ENCODE measurements at regions not wholly inside any gene's neighbourhood (a gene's known extent, or its start where the extent isn't known, plus 50 kb on each side); places are given as distances from the start of the nearest gene placed in this dataset.

DNA sequence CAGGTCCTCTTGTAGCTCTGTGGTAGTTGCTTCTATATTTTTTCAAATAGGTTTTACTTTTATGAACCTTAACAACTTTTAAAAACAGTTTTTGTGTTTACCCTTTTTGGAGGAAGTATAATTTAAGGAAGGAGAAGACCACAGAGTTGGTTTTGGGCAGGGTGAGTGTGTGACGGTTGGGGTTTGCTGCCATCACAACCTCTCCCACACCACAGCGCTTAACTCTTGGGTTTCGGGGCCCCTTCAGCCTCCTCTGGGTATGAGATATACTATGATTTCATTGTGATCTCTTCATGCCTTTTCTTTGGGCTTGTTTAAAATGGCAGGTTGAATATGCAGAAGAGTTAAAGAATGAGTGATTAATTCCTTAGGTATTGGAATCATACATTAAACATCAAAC is 228.7 kb upstream of the CRY1 start:
- no peak for DNase-seq

DNA sequence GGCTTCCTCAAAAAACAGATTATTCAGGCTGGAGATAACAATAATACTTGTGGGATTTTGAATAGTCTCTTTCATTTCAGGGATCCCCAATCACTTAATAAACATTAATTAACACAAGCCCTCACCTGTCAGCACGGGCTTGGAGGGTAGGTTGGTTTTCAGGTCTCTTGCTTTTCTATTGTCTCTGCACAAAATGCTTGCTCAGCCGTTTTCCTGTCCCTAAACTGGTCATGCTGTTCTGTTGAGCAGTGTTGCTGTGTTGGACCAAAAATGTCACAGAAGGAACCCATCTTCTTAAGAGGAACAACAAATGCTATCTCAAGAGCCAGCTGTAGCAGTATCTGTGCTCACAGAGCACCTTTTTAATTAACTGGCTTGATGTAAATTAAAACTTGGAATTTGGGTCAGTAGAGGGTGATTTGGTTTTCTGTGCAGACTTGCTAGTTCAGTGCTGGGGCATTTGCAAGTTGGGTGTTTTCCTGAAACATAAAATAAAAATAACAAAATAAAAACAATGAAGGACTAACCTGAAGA is 231.8 kb upstream of the CRY1 start:
- no peak for DNase-seq

DNA sequence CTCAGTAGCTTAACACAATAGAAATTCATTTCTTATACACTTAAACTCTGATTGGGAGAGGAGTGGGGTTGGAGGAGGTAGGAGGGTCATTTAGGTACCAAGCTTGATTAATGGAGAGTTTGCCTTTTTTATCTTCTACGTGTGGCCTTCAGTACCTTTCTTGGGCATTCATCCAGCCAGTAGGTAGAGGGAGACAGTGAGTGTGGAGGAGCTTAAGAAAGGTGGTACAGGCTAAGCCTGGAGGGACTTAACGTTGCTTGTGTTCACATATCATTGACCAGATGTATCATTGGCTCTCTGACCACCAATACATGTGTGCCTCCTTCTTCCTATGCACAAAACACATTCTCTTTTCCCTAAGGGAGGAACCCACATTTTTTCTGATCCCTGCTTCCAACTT is 232.9 kb upstream of the CRY1 start:
- no peak for DNase-seq

- DNase-seq, result no peak
Observed at GRCh38 chr12:107327651-107328182, 234.4 kb upstream of the CRY1 start.

DNA sequence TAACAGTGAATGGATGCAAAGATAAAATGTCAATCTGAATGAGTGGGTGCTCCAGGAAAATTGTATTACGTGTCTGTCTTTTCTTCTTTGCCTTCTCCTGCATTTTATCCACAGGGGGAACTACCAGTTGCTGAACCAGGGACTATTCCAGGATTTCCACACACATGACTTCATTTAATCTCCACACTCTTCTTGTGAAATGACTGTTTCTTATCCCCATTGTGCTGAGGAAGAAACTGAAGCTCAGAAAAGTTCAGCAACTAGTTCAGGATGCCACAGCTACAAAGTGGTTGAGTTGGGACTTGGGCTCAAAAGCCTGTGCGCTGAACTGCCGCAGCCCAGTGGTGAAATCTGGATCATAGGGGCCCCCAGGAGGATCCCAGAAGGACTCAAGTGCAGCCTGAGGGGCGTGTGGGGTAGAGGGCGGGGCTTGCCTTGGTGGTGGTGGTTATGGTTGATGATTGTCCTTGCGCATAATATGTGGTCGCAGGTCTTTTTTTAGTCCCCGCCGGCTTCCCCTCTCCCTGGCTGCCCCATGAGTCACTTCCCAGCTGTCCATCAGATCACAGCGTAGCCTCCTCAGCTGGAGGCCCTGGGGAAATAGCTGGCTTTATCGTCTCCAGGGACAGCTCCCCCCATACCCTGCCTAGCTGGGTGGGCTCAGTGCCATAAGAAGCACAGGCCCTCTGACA is 235.2 kb upstream of the CRY1 start:
- DNase-seq, result no peak

DNA sequence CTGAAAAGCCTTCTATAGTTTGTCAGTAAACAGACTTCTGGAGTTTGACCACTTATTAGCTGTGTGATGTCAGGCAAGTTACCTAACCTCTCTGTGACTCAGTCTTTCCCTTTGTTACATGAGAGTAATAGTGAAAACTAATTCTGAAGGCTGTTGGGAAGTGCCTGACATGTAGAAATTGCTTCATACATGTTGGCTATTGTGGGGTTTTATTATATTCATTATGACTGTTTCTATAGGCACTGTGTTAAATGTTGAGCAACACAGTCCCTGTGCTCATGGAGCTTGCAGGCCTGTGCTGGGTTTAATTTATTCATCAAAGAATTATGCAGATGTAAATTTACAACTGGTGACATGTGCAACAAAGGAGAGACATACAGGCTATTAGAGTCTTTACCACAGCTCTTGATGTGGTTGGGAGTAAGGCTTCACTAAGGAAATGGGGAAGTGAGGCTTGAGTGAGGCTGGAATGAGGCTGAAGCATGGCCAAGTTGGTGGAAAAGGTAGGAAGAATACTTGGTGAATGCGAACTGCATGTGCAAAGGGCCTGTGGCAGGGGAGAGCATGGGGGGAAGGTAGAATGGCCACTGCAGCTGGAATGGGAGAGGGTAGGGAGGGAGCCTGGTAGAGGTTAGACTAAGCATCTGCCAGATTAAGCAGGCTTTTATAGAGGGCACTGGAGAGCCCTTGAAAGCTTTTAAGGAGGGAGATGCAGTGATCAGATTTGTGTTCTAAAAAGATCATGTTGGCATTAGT is 236.4 kb upstream of the CRY1 start:
- no peak for DNase-seq

GRCh38 chr12:107330831-107331431 is 237.6 kb upstream of the CRY1 start:
- no peak for DNase-seq

DNA sequence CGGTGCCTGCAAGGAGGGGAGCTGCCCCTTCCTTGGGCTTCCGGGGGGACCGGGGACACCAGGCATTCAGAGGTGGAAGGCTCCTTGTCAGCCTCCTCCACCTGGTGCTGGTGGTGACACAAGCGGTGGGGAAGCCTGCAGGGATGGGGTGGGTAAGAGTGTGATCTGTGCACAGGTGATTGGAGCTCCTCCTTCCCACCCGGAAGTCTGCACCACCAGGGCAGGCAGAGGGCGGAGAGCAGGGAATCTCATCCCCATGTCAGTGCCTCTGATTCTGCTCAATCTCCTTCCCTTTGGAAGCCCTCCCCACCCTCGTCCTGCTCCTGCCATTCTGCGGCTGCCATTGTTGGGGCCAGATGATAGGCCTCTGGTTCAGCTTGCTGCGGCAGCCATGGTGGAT is 238.1 kb upstream of the CRY1 start:
- no peak for DNase-seq

DNA sequence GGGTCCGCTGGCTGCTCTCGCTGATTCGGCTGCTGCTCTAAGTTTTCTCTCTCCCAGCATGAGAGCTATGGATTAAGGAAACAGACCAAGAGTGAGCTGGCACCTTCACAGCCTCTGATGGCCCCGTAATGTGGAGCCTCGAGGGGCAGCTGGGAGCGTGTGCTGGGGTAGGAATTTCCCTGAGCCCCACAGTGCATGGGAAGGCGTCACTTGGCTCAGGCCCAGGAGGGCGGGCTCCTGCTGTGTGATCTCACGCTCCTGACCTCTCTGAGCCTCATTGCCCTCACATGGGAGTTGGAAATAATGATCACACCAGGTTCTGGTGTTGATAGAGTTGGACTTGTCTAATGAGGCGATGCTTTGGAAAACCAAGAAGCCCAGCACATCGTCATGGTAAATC is 238.6 kb upstream of the CRY1 start:
- DNase-seq, result no peak

DNA sequence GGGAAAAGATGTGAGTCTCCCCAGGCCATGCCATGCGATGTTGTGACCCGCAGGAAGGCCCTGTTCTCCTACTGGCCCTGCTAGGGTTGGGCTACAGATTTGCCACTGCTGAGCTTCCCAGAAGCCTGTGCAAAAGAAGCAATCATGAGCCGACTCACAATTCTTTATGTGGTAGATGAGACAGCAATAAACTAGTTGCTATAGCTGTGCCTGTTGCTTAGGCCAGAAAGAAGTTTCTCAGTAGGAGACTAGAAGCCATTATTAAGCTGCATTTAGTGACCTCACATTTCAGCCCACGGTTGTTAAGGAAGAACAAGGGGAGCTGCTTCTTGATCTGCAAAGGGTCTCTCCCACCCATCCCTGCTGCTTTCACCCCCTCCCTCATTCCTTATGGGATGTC is 239.4 kb upstream of the CRY1 start:
- DNase-seq, result no peak

DNA sequence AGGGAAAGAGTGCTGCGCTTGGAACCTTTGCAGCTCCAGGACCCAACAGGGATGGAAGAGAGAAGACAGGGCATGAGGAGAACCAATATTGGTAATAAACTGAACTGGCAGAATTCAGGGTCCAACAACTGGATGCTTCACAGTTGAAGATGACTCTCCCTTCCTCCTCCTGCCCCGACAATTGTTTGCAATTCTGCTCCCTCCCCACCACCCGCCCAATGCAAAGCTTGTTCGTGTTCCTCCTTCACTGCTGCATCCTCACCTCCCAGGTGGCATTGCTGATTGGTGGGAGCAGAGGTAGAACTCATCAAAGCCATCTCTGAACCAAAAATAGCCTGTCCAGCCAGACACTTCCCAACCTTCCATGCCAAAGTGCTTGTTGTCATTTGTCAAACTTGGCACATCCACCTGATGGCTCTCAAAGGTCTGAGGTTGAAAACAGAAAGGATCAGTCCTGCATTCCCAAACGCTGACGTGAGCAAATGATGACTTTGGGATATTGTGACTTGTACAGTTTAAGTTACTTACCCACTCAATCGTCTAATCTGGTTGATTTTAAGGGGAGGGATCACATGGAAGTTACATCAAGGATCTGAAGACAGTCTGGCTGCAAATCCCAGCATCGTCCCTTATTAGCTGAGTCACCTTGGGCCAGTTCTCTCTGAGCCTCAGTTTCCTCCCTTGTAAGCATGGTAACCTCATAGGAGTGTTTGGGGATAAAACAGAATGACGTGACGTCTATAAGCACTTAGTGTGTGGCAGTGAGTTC is 242.6 kb upstream of the CRY1 start:
- DNase-seq, result no peak

DNA sequence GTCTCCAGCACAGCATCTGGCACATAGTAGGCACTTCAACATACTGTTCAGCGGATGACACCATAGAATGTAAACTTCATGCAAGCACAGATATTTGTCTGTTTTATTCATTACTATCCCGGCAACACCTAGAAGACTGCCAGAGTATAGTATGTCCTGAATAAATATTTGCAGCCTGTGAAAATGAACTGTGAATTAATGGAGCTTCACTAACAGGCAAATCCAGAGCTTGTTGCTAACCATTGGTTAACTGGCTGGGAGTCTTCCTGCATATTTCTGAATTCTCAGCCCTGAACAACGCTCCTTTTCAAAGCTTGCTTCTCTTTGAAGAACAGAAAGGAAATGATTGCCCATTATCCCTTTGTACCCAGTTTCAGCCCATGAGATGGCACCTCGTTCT is 243.3 kb upstream of the CRY1 start:
- DNase-seq, result no peak

DNA sequence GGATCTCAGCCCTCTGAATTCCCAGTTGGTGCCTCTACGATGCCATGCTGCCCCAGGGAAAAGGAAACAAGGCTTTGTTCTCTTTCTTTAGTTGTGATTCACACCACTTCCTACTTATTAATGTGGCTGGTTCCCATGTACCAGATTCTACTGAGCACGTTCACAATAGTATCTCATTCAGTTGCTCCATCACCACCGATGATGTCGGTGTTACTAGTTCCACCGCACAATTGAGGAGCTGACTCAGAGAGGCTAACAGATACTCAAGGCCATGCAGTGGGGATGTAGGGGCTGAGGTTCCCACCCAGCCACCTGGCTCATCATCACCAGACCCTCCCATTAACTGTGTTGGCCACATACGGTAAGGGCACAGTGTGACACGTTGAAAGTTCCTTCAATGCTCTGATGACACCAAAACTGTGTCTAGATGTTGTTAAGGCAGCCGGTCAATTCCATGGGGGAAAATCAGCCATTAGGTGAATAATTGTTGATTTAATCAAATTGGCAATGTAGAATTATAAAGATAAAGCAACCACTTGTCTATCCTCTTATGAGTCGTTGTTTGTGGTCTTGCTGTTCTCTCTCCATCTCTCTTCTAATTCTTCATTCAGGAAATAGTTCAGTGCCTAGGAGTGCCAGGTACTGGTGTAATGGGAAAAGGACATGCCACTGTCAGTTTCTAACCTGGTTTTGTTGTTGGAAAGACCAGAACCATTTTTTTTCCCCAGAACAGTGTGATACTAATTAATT is 244.2 kb upstream of the CRY1 start:
- DNase-seq, result no peak

GRCh38 chr12:107339487-107339886 is 246.1 kb upstream of the CRY1 start:
- no peak for DNase-seq

- no peak for DNase-seq
Observed at GRCh38 chr12:107339932-107340331, 246.6 kb upstream of the CRY1 start.

DNA sequence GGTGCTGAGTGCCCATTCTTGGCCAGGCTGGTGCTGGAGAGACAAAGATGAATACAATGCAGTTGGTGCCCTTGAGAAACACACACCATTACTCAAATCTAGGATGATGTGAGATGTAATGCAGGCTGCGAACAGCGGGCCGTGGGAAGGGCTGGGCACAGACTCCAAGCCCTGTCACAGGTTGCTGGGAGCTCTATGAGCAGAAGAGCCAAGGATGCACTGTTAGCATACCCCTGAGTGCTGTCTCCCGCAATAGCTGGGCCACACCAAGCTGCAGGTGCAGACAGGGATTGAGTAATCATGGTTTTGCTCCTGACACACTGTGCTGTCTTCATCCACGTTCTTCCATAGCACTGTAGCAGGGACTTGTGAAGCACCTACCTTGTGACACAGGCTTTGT is 247.5 kb upstream of the CRY1 start:
- no peak for DNase-seq

DNA sequence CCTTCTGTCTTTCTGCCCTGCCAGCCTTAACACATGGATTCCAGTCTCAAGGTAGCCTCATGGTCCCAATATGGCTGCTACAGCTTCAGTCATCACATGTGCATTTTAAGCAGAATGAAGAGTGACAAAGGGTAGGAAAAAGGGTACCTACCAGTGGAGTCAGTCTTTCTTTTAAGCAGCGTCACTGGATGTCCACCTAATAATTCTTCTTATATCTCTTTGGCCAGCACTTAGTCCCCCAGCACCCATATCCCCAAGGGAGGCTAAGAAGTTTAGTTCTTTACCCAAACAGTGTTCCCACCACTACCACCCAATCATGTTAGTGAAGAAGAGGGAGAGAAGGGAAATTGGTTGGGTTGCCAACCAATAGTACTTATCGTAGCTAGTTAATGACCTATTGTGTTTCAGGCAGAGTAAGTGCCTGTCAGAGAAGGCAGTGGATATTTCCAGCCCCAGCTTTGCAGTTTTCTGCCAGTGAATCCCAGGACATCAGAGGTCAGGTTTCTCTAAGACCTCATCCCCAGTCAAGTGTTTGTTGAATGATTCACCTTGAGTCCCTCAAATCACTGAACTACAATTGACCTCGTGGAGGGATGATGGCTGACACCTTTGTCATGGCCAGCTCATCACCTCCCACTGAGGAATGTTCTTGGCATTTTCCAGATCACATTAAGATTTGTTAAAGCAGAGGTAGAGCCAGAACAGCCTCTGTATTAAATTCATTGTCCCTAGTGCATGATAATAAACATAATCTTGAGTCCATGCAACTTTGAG is 250.9 kb upstream of the CRY1 start:
- DNase-seq, result no peak

GRCh38 chr12:107347261-107347660 is 253.9 kb upstream of the CRY1 start:
- DNase-seq, result no peak

DNA sequence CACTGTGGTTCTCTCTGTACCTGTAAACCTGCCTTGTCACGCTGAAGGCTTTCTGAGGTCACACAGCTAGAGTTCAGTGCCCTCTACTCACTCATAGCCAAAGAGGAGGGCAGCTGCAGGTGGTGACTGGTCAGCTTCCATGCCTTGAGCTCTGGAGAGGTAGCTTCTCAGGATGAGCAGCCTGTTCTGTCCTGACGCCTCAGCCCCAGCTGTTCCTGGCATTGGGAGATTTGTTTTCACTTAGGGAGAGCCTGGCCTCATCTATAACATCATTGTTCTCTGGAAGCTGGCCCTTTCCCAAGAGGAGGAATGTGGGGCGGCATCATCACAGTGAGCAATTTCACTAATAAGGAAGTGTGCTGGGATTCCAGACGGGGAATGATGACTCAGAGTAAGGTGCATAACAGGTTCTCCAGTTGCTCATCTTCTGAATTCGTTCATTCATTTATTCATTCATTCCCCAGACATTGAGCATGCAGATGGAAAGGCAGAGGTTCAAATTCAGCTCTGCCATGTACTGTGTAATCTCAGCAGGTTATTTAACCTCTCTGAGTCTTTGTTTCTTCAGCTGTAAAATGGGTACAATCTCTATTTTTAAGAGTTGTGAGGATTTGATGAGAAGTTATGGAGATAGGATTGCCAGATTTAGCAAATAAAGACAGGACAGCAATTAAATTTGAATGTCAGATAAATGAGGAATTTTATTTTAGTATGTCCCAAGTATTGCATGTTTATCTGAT is 255.8 kb upstream of the CRY1 start:
- no peak for DNase-seq

- DNase-seq, result no peak
Observed at GRCh38 chr12:107349839-107350238, 256.5 kb upstream of the CRY1 start.

- no peak for DNase-seq
Observed at GRCh38 chr12:107351109-107351508, 257.8 kb upstream of the CRY1 start.

All from GOT3 (cell line).